Neural crest cell (in vitro differentiated cells): ENCODE measurements at regions not wholly inside any gene's neighbourhood (a gene's known extent, or its start where the extent isn't known, plus 50 kb on each side); places are given as distances from the start of the nearest gene placed in this dataset.

Experiments used
- DNase-seq: peaks from one replicate; pipeline ENCODE4 v3.0.0; 2021; ENCODE audit warnings: low read depth, mixed read lengths, low spot score
- H3K27ac Mint-ChIP-seq: one replicate; pipeline ENCODE4 v1.8.0; 2021; ENCODE audit warnings: mild to moderate bottlenecking, mixed read lengths; ENCODE audit not compliant: unreplicated experiment
- H3K27me3 Mint-ChIP-seq: 2 replicates; pipeline ENCODE4 v1.8.0; 2021; ENCODE audit warnings: low read depth, mild to moderate bottlenecking, mixed read lengths
- H3K36me3 Mint-ChIP-seq: 2 replicates; pipeline ENCODE4 v1.8.0; 2021; ENCODE audit warnings: low read depth, mild to moderate bottlenecking, mixed read lengths
- H3K4me1 Mint-ChIP-seq: 2 replicates; pipeline ENCODE4 v1.8.0; 2021; ENCODE audit warnings: mixed read lengths
- H3K4me3 Mint-ChIP-seq: one replicate; pipeline ENCODE4 v1.8.0; 2021; ENCODE audit warnings: mild to moderate bottlenecking, mixed read lengths
- H3K9me3 Mint-ChIP-seq: 2 replicates; pipeline ENCODE4 v1.8.0; 2021; ENCODE audit warnings: mixed read lengths
- TF ChIP-seq, protein P1 (sequence below): fragments of 200-600 bp; sonication (generic); conservative IDR thresholded peaks from 2 replicates; pipeline ENCODE4 v1.5.0; 2021; ENCODE audit warnings: antibody characterized with exemption, mild to moderate bottlenecking

DNA sequence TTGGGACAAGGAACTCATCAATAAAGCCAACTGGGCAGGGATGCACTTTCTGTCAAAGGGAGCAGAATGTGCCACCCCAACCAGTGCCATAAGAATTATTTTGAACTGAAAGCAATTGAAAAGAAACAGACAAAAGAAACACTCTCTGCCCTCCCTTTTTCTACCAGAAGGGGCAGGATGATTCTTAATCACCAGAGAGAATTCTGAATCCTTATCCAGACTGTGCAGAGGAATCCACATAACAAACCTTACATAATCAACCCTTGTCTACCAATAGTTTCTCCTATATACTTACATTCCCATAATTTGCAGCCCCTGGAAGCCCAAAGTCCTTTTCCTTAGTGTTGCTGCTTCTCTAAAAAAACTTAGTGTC, 520.7 kb upstream of the NBEA start:
- H3K36me3 Mint-ChIP-seq, result no peaks in the 10 kb centered on the region
- no peak overlapping the region for H3K4me3 Mint-ChIP-seq
- no peak for DNase-seq
- H3K27me3 Mint-ChIP-seq, result no peaks in the 10 kb centered on the region
- no peak overlapping the region for H3K27ac Mint-ChIP-seq
- peaks cover 5% of the 10 kb centered on the region for H3K9me3 Mint-ChIP-seq
- H3K4me1 Mint-ChIP-seq, result peaks cover 13% of the 10 kb centered on the region
- TF ChIP-seq, protein P1, sequence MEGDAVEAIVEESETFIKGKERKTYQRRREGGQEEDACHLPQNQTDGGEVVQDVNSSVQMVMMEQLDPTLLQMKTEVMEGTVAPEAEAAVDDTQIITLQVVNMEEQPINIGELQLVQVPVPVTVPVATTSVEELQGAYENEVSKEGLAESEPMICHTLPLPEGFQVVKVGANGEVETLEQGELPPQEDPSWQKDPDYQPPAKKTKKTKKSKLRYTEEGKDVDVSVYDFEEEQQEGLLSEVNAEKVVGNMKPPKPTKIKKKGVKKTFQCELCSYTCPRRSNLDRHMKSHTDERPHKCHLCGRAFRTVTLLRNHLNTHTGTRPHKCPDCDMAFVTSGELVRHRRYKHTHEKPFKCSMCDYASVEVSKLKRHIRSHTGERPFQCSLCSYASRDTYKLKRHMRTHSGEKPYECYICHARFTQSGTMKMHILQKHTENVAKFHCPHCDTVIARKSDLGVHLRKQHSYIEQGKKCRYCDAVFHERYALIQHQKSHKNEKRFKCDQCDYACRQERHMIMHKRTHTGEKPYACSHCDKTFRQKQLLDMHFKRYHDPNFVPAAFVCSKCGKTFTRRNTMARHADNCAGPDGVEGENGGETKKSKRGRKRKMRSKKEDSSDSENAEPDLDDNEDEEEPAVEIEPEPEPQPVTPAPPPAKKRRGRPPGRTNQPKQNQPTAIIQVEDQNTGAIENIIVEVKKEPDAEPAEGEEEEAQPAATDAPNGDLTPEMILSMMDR, result peak; percentile 51

DNA sequence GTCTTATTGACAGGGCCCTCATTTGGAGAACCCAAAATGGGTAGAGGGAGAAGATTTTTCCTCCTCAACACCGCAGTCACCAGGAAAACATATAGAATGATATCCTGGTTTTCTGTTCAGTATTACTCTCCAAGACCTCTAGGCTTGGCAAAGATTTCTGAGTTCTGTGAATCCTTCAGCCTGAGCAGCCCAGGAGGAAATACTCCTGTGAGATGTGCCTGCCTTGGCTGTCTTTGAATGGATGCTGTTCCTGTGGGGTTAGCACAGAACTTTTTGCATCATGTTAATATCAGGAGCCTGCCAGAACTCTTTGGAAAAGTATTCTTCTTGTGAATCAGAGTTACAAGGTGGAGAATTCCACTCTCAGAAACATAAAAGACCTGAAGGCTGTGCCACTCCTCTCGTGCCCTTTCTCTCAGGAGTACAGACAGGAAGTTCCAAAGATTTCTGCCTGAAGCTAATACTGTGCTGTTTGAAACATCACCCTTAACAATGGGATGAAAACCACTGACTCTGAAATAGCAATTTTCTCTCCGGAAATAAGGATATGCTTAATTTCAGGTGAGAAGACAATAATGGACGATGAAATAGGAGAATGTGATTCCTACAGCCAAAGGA, 520.1 kb upstream of the NBEA start:
- TF ChIP-seq, protein P1, result no peak
- Mint-ChIP-seq H3K9me3 (peaks cover 5% of the 10 kb centered on the region), H3K27ac (no peak overlapping the region), H3K36me3 (no peaks in the 10 kb centered on the region), H3K4me3 (no peak overlapping the region), H3K4me1 (peaks cover 13% of the 10 kb centered on the region), H3K27me3 (peaks cover 2% of the 10 kb centered on the region)
- DNase-seq, result no peak

DNA sequence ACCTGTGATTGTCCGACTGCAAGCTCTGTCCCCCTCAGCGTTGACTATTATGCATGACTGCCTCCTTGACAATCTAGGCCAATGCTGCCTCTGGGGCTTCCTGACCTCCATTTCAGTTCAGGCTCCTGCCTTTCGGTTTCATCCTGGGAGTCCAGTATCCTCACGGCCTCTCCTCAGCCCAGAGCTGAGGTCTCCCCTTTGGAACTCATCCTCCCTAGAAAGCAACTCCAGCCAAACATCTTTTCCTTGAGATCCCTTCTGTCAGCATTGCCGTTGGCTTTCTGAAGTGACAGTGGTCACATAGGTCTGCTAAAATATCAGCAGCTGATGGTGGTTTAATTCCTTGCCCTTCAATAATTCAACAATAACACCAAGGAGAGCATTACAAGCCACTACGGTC, 519.1 kb upstream of the NBEA start:
- Mint-ChIP-seq H3K27ac (no peak overlapping the region), H3K36me3 (no peaks in the 10 kb centered on the region), H3K4me3 (no peak overlapping the region), H3K4me1 (peaks cover 13% of the 10 kb centered on the region), H3K9me3 (peaks cover 5% of the 10 kb centered on the region), H3K27me3 (peaks cover 2% of the 10 kb centered on the region)
- no peak for DNase-seq
- TF ChIP-seq, protein P1, result no peak

DNA sequence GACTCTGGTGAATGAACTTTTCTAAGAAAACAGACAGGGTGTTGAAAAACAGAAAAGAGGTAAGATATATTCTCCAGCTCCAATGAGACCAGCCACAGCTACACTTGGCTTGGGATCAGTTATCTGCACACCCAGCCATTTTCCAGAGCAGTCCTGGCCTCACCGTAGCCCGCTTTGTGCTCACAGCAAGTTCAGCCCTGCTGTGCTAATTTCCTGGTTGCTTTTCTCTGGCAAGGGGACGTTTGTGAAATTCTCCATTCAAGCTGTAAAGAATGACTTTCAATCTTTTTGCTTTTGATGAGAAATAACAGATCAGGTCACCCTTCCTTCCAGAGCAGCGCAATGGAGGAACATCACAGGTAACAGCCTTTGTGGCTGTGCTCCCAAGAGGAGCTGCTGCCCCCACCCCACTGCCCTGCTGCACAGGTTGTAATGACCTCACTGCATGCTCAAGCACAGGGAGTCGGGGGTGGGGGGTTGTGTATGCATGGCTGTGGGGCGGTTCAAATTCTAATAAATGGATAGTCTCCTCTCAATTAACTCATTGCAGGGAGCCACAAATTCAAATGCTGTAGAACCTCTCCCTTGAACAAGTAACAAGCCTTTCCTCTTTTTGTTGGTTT, 516.6 kb upstream of the NBEA start:
- peaks cover 5% of the 10 kb centered on the region for H3K9me3 Mint-ChIP-seq
- H3K4me1 Mint-ChIP-seq, result peaks cover 7% of the 10 kb centered on the region
- H3K4me3 Mint-ChIP-seq, result no peak overlapping the region
- H3K36me3 Mint-ChIP-seq, result no peaks in the 10 kb centered on the region
- peaks cover 2% of the 10 kb centered on the region for H3K27me3 Mint-ChIP-seq
- TF ChIP-seq, protein P1, result no peak
- DNase-seq, result no peak
- H3K27ac Mint-ChIP-seq, result no peak overlapping the region

DNA sequence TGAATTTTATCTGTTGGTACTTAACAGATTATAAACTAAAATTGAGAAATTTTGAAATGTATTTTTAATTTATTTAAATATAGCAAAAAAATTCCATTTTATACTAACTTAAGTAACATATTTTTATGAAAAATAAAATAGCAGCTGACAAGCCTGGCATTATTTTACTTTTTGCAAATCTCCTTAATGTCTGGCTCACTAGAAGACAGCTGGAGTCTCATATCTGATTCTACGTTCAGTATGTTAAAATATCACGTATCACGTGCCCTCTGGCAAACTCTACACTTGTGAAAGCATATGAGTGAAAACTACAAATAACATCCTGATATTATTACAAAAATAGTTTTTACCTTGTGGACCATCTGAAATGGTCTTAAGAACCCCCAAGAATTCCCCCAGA, 513.2 kb upstream of the NBEA start:
- Mint-ChIP-seq H3K4me3 (no peak overlapping the region), H3K27me3 (peaks cover 5% of the 10 kb centered on the region), H3K9me3 (no peaks in the 10 kb centered on the region), H3K36me3 (no peaks in the 10 kb centered on the region), H3K27ac (no peak overlapping the region), H3K4me1 (peaks cover 12% of the 10 kb centered on the region)
- TF ChIP-seq, protein P1, result no peak
- no peak for DNase-seq
